ENCODE measurements at regions not wholly inside any gene's neighbourhood (a gene's known extent, or its start where the extent isn't known, plus 50 kb on each side); places are given as distances from the start of the nearest gene placed in this dataset.
A peak's percentile ranks its signal among the peaks of the same experiment; 100 is the strongest.

- H3K36me3 ChIP-seq (ENCODE audit: control insufficient read depth in 2 of 2, insufficient read depth in 2 of 2, low read length in 1 of 2) = no peaks in the 10 kb centered on the region
- H3K9me3 ChIP-seq (replicated peaks; ENCODE audit: control insufficient read depth, insufficient read depth, low read length) = no peaks in the 10 kb centered on the region; the same call in 2 of the 3 replicates
- no peaks in the 10 kb centered on the region for H3K79me2 ChIP-seq (ENCODE audit: control insufficient read depth, insufficient read depth, low read length)
- ChIA-PET POLR2A (no interaction called here), SMC1A (ENCODE audit: uncharacterized antibody, unreplicated experiment) (no interaction called here), RAD21 (ENCODE audit: unreplicated experiment) (no interaction called here), CTCF (no interaction called here)
- TF ChIP-seq POLR2A (IDR thresholded peaks at IDR 0.05; ENCODE audit: low read depth, low read length) (peak; percentile 38; the same call in 1 of the 2 replicates), RELA (IDR thresholded peaks at IDR 0.05; ENCODE audit: borderline replicate concordance, partially characterized antibody) (no peak), BCL3 (IDR thresholded peaks at IDR 0.05; ENCODE audit: borderline replicate concordance, insufficient read depth, low read depth, low read length, poor library complexity, severe bottlenecking) (no peak), DPF2 (IDR thresholded peaks at IDR 0.05) (no peak), CREM (IDR thresholded peaks at IDR 0.05; ENCODE audit: low read depth) (no peak), TCF7 (IDR thresholded peaks at IDR 0.05; ENCODE audit: borderline replicate concordance) (no peak)
- TF ChIP-seq, protein P1, sequence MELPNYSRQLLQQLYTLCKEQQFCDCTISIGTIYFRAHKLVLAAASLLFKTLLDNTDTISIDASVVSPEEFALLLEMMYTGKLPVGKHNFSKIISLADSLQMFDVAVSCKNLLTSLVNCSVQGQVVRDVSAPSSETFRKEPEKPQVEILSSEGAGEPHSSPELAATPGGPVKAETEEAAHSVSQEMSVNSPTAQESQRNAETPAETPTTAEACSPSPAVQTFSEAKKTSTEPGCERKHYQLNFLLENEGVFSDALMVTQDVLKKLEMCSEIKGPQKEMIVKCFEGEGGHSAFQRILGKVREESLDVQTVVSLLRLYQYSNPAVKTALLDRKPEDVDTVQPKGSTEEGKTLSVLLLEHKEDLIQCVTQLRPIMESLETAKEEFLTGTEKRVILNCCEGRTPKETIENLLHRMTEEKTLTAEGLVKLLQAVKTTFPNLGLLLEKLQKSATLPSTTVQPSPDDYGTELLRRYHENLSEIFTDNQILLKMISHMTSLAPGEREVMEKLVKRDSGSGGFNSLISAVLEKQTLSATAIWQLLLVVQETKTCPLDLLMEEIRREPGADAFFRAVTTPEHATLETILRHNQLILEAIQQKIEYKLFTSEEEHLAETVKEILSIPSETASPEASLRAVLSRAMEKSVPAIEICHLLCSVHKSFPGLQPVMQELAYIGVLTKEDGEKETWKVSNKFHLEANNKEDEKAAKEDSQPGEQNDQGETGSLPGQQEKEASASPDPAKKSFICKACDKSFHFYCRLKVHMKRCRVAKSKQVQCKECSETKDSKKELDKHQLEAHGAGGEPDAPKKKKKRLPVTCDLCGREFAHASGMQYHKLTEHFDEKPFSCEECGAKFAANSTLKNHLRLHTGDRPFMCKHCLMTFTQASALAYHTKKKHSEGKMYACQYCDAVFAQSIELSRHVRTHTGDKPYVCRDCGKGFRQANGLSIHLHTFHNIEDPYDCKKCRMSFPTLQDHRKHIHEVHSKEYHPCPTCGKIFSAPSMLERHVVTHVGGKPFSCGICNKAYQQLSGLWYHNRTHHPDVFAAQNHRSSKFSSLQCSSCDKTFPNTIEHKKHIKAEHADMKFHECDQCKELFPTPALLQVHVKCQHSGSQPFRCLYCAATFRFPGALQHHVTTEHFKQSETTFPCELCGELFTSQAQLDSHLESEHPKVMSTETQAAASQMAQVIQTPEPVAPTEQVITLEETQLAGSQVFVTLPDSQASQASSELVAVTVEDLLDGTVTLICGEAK (IDR thresholded peaks at IDR 0.05; ENCODE audit: borderline replicate concordance) = no peak
- TF ChIP-seq, protein P2, sequence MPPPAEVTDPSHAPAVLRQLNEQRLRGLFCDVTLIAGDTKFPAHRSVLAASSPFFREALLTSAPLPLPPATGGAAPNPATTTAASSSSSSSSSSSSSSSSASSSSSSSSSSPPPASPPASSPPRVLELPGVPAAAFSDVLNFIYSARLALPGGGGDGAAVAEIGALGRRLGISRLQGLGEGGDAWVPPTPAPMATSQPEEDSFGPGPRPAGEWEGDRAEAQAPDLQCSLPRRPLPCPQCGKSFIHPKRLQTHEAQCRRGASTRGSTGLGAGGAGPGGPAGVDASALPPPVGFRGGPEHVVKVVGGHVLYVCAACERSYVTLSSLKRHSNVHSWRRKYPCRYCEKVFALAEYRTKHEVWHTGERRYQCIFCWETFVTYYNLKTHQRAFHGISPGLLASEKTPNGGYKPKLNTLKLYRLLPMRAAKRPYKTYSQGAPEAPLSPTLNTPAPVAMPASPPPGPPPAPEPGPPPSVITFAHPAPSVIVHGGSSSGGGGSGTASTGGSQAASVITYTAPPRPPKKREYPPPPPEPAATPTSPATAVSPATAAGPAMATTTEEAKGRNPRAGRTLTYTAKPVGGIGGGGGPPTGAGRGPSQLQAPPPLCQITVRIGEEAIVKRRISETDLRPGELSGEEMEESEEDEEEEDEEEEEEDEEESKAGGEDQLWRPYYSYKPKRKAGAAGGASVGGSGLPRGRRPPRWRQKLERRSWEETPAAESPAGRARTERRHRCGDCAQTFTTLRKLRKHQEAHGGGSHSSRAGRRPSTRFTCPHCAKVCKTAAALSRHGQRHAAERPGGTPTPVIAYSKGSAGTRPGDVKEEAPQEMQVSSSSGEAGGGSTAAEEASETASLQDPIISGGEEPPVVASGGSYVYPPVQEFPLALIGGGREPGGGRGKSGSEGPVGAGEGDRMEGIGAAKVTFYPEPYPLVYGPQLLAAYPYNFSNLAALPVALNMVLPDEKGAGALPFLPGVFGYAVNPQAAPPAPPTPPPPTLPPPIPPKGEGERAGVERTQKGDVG (CRISPR knock-in tag; IDR thresholded peaks at IDR 0.05) = no peak
- peak overlapping the region; percentile 65 for H3K4me3 ChIP-seq
- DNase-seq (ENCODE audit: low read depth, low spot score) (no peak), ATAC-seq (no peak), FAIRE-seq (no peak)
- peak overlapping the region; percentile 84 for H3K4me2 ChIP-seq (ENCODE audit: control insufficient read depth, insufficient read depth)
- peak overlapping the region; percentile 76 for H2AFZ ChIP-seq (ENCODE audit: control insufficient read depth, low read depth, low read length)
- 21% methylated on average over 45 of the region's 45 CpGs for WGBS (ENCODE audit: insufficient coverage, insufficient replicate concordance, low lambda C conversion rate, missing lambda C conversion rate)
- no peak overlapping the region for H3K27ac ChIP-seq (ENCODE audit: control insufficient read depth, insufficient read depth)
- peak overlapping the region; percentile 55 for H3K9ac ChIP-seq (ENCODE audit: control insufficient read depth, insufficient read depth, low read length)
- BruUV-seq (replicated peaks) = no TSS peak
- in situ Hi-C loops (cut with MboI) (no loop called here), intact Hi-C loops (cut with micrococcal nuclease; ENCODE audit: unreplicated experiment) (no loop called here)
- no peaks in the 10 kb centered on the region for H3K27me3 ChIP-seq (replicated peaks in 1 of 2; ENCODE audit: control insufficient read depth in 2 of 2, insufficient read depth in 2 of 2, low read length in 1 of 2)
- no peaks in the 10 kb centered on the region for H4K20me1 ChIP-seq (ENCODE audit: control insufficient read depth, insufficient read depth)
- H3K4me1 ChIP-seq (ENCODE audit: control insufficient read depth, insufficient read depth, low read length) = no peaks in the 10 kb centered on the region
These were observed 150.5 kb upstream of the PRSS16 start for GRCh38 chr6:27096834-27097511.
